ENCODE measurements at regions not wholly inside any gene's neighbourhood (a gene's known extent, or its start where the extent isn't known, plus 50 kb on each side); places are given as distances from the start of the nearest gene placed in this dataset.

- Histone ChIP-seq H3K9me3 (ENCODE audit: control insufficient read depth, insufficient read depth, low read length) (no peaks in the 10 kb centered on the region), H3K56ac (ENCODE audit: extremely low read depth, insufficient read depth, low read length) (no peak overlapping the region), H4K91ac (ENCODE audit: insufficient read depth, low read depth, low read length) (no peak overlapping the region), H3K4me3 (ENCODE audit: insufficient read depth, low read depth, low read length) (no peak overlapping the region), H2BK15ac (ENCODE audit: low read depth, low read length) (no peak overlapping the region), H3K4me2 (ENCODE audit: low read depth, low read length) (no peak overlapping the region), H2AK9ac (replicated peaks; ENCODE audit: low read depth, low read length, poor library complexity) (no peak overlapping the region), H3K36me3 (ENCODE audit: control insufficient read depth, insufficient read depth, low read length) (no peaks in the 10 kb centered on the region), H2BK5ac (ENCODE audit: low read depth, low read length, poor library complexity, severe bottlenecking) (no peak overlapping the region), H3K23ac (ENCODE audit: low read depth, low read length) (no peak overlapping the region), H2AK5ac (ENCODE audit: low read depth, low read length) (no peak overlapping the region; the same call in 1 of the 2 replicates), H3K4ac (ENCODE audit: low read depth, low read length) (no peak overlapping the region; the same call in 1 of the 2 replicates), H3K27ac (ENCODE audit: insufficient read depth, low read length) (no peak overlapping the region), H4K20me1 (ENCODE audit: insufficient read depth, low read length) (no peaks in the 10 kb centered on the region), H3K14ac (replicated peaks; ENCODE audit: low read depth, low read length) (no peak overlapping the region), H4K8ac (ENCODE audit: low read depth in 2 of 2, low read length in 2 of 2) (no peak overlapping the region), H3K27me3 (ENCODE audit: control insufficient read depth, insufficient read depth, low read length) (no peaks in the 10 kb centered on the region), H3K18ac (ENCODE audit: low read depth, low read length) (no peak overlapping the region), H3K79me1 (ENCODE audit: low read depth in 1 of 2, low read length in 2 of 2) (no peaks in the 10 kb centered on the region), H3K9me1 (ENCODE audit: insufficient read depth, low read length) (peaks cover 6% of the 10 kb centered on the region; the same call in 1 of the 2 replicates), H4K5ac (ENCODE audit: low read depth, low read length) (no peak overlapping the region), H2BK120ac (ENCODE audit: low read depth, low read length) (no peak overlapping the region), H2AFZ (replicated peaks; ENCODE audit: low read length, poor library complexity) (no peak overlapping the region), H3K4me1 (ENCODE audit: control insufficient read depth, insufficient read depth, low read length) (peaks cover 17% of the 10 kb centered on the region), H3K9ac (ENCODE audit: low read depth, low read length) (no peak overlapping the region), H2BK20ac (ENCODE audit: low read depth, low read length) (0 out of 2 replicates have a peak overlapping the region, but pooled peaks have one; percentile 11)
- no TSS peak for BruUV-seq (replicated peaks)
- TF ChIP-seq CTCF (conservative IDR thresholded peaks at IDR 0.05; ENCODE audit: low read depth, low read length) = no peak
- no peak for TF ChIP-seq RCOR1 (IDR thresholded peaks at IDR 0.05; ENCODE audit: insufficient replicate concordance, low read length)
- no peak for TF ChIP-seq FOS (IDR thresholded peaks at IDR 0.05; ENCODE audit: low read depth, low read length)
- TF ChIP-seq CEBPB (IDR thresholded peaks at IDR 0.05; ENCODE audit: low read depth, low read length) = no peak
- TF ChIP-seq MAFK (IDR thresholded peaks at IDR 0.05; ENCODE audit: low read depth, low read length) = no peak
- no peak for TF ChIP-seq CHD1 (IDR thresholded peaks at IDR 0.05; ENCODE audit: low read depth, low read length)
- no peak for TF ChIP-seq MXI1 (IDR thresholded peaks at IDR 0.05; ENCODE audit: borderline replicate concordance, low read depth, low read length)
- no peak for TF ChIP-seq SMC3 (IDR thresholded peaks at IDR 0.05; ENCODE audit: low read depth, low read length)
- no peak for TF ChIP-seq RFX5 (IDR thresholded peaks at IDR 0.05; ENCODE audit: low read depth, low read length)
- TF ChIP-seq ELK1 (IDR thresholded peaks at IDR 0.05; ENCODE audit: borderline replicate concordance, low read depth, low read length) = no peak
- TF ChIP-seq USF2 (IDR thresholded peaks at IDR 0.05; ENCODE audit: low read depth, low read length) = no peak
- no peak for DNase-seq
- ChIA-PET POLR2A (ENCODE audit: unreplicated experiment) (no interaction called here), CTCF (no interaction called here)
- ATAC-seq (ENCODE audit: low read depth) = no peak
- dilution Hi-C loops (cut with HindIII; ENCODE audit: low sequenced_read_pairs, unreplicated experiment) (no loop called here), in situ Hi-C loops (cut with MboI; ENCODE audit: low sequenced_read_pairs) (no loop called here), intact Hi-C loops (cut with micrococcal nuclease) (no loop called here)
- no CpG with 5 or more reads among the region's 4 CpGs for WGBS, 2 experiments (ENCODE audit: extremely low coverage in 2 of 2, insufficient read length in 1 of 2)
Observed at GRCh38 chr7:18425227-18425626, 70.3 kb upstream of the HDAC9 start.

All from IMR-90 (cell line).